ENCODE measurements at regions not wholly inside any gene's neighbourhood (a gene's known extent, or its start where the extent isn't known, plus 50 kb on each side); places are given as distances from the start of the nearest gene placed in this dataset.

- peak; percentile 50 for DNase-seq (ENCODE audit: low read depth, low spot score)
Observed at GRCh38 chr9:129343424-129344375, 165.6 kb upstream of the IER5L start.

GRCh38 chr9:129342591-129343423 lies 164.7 kb upstream of the IER5L start:
- no peak for DNase-seq (ENCODE audit: low read depth, low spot score)

GRCh38 chr9:129341987-129342348 lies 163.9 kb upstream of the IER5L start:
- no peak for DNase-seq (ENCODE audit: low read depth, low spot score)

GRCh38 chr9:129341171-129341986 lies 163.3 kb upstream of the IER5L start:
- no peak for DNase-seq (ENCODE audit: low read depth, low spot score)

GRCh38 chr9:129340427-129341170 lies 162.5 kb upstream of the IER5L start:
- no peak for DNase-seq (ENCODE audit: low read depth, low spot score)

GRCh38 chr9:129339539-129340157 lies 161.6 kb upstream of the IER5L start:
- DNase-seq (ENCODE audit: low read depth, low spot score), result no peak

- DNase-seq (ENCODE audit: low read depth, low spot score), result no peak
Observed at GRCh38 chr9:129338724-129339430, 160.8 kb upstream of the IER5L start.

- DNase-seq (ENCODE audit: low read depth, low spot score), result no peak
Observed at GRCh38 chr9:129337336-129338140, 159.5 kb upstream of the IER5L start.

GRCh38 chr9:129336601-129337331 lies 158.7 kb upstream of the IER5L start:
- DNase-seq (ENCODE audit: low read depth, low spot score), result peak; percentile 77

- DNase-seq (ENCODE audit: low read depth, low spot score), result no peak
Observed at GRCh38 chr9:129336130-129336528, 158.1 kb upstream of the IER5L start.

GRCh38 chr9:129335464-129336129 lies 157.5 kb upstream of the IER5L start:
- no peak for DNase-seq (ENCODE audit: low read depth, low spot score)

GRCh38 chr9:129334105-129334935 lies 156.3 kb upstream of the IER5L start:
- peak; percentile 99 for DNase-seq (ENCODE audit: low read depth, low spot score)

- no peak for DNase-seq (ENCODE audit: low read depth, low spot score)
Observed at GRCh38 chr9:129333617-129334104, 155.6 kb upstream of the IER5L start.

- no peak for DNase-seq (ENCODE audit: low read depth, low spot score)
Observed at GRCh38 chr9:129332581-129332980, 154.5 kb upstream of the IER5L start.

- peak; percentile 9 for DNase-seq (ENCODE audit: low read depth, low spot score)
Observed at GRCh38 chr9:129331772-129332500, 153.9 kb upstream of the IER5L start.

GRCh38 chr9:129331493-129331765 lies 153.4 kb upstream of the IER5L start:
- DNase-seq (ENCODE audit: low read depth, low spot score), result no peak
